ENCODE measurements at regions not wholly inside any gene's neighbourhood (a gene's known extent, or its start where the extent isn't known, plus 50 kb on each side); places are given as distances from the start of the nearest gene placed in this dataset.
A peak's percentile ranks its signal among the peaks of the same experiment; 100 is the strongest.

DNA sequence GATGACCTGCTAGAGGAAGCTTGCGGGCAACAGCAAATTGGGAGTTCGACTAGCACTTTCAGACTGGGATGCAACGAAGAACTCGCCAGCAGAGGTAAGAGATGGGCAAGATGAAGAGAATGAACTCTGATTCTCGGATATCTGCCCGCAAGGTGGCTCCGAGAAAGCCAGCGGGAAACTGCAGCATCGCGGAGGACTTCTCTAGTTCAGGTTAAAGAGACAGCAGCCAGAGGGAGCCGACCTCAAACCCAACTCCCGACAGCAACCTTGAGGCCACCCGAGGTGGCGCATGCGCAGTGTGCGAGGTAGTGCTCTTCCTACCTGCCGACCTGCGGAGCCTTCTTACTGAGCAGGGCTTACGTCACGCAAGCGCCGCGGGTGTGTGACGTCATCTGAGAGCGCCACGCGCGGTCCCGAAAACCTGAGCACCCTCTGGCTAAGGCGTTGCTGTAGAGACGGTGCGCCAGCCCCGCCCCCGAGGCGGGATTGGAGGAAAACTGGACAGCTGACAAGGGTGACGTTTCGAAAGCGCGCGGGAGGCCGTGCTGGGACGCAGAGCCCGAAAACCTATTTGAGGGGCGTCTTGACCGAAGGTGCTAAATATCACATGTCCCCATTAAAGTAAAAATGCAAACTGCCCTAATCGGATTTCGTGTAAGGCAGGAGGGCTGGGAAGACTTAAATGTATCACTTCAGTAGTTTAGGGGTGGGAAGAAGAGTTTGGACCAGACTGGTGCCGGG, 110.5 kb upstream of the SLC25A33 start (continued):
- TF ChIP-seq KDM5B (CRISPR knock-in tag; IDR thresholded peaks at IDR 0.05; ENCODE audit: borderline replicate concordance), result peak; percentile 55; the same call in 1 of the 2 replicates
- TF ChIP-seq RFX3 (CRISPR knock-in tag; IDR thresholded peaks at IDR 0.05), result peak; percentile 76
- no peak for TF ChIP-seq HHEX (CRISPR knock-in tag; IDR thresholded peaks at IDR 0.05)
- no peak for TF ChIP-seq HOXA9 (CRISPR knock-in tag; IDR thresholded peaks at IDR 0.05; ENCODE audit: borderline replicate concordance)
- no peak for TF ChIP-seq KLF15 (CRISPR knock-in tag; IDR thresholded peaks at IDR 0.05; ENCODE audit: borderline replicate concordance)
- TF ChIP-seq ZNF749 (CRISPR knock-in tag; IDR thresholded peaks at IDR 0.05; ENCODE audit: borderline replicate concordance), result no peak
- peak; percentile 86; the same call in 1 of the 2 replicates for TF ChIP-seq RFX5 (IDR thresholded peaks at IDR 0.05; ENCODE audit: low read depth, low read length)
- TF ChIP-seq, protein P1, sequence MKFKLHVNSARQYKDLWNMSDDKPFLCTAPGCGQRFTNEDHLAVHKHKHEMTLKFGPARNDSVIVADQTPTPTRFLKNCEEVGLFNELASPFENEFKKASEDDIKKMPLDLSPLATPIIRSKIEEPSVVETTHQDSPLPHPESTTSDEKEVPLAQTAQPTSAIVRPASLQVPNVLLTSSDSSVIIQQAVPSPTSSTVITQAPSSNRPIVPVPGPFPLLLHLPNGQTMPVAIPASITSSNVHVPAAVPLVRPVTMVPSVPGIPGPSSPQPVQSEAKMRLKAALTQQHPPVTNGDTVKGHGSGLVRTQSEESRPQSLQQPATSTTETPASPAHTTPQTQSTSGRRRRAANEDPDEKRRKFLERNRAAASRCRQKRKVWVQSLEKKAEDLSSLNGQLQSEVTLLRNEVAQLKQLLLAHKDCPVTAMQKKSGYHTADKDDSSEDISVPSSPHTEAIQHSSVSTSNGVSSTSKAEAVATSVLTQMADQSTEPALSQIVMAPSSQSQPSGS (CRISPR knock-in tag; IDR thresholded peaks at IDR 0.05), result peak; percentile 97
- no peak for TF ChIP-seq SMAD1 (CRISPR knock-in tag; IDR thresholded peaks at IDR 0.05; ENCODE audit: borderline replicate concordance, low read depth)
- no peak for TF ChIP-seq CHD4 (IDR thresholded peaks at IDR 0.05; ENCODE audit: borderline replicate concordance, low read length)
- peak; percentile 35; the same call in 1 of the 2 replicates for TF ChIP-seq SOX5 (CRISPR knock-in tag; IDR thresholded peaks at IDR 0.05; ENCODE audit: borderline replicate concordance)
- peak; percentile 98 for TF ChIP-seq POGZ (CRISPR knock-in tag; IDR thresholded peaks at IDR 0.05)
- no peak for TF ChIP-seq DNMT1 (CRISPR knock-in tag; IDR thresholded peaks at IDR 0.05)
- TF ChIP-seq ZNF510 (CRISPR knock-in tag; IDR thresholded peaks at IDR 0.05; ENCODE audit: low read depth), result no peak; the same call in 1 of the 2 replicates
- peak; percentile 43; the same call in 1 of the 2 replicates for TF ChIP-seq ZNF12 (CRISPR knock-in tag; IDR thresholded peaks at IDR 0.05)
- no peak for TF ChIP-seq ZNF782 (CRISPR knock-in tag; IDR thresholded peaks at IDR 0.05; ENCODE audit: borderline replicate concordance)
- no peak for TF ChIP-seq GABPA (IDR thresholded peaks at IDR 0.05; ENCODE audit: low read depth, low read length)
- peak; percentile 1; the same call in 1 of the 2 replicates for TF ChIP-seq GABPA (CRISPR knock-in tag; IDR thresholded peaks at IDR 0.05; ENCODE audit: low read depth)
- TF ChIP-seq SIN3B (IDR thresholded peaks at IDR 0.05; ENCODE audit: low read length), result peak; percentile 86
- TF ChIP-seq ZNF230 (CRISPR knock-in tag; IDR thresholded peaks at IDR 0.05), result no peak
- no peak for TF ChIP-seq CBX2 (IDR thresholded peaks at IDR 0.05; ENCODE audit: low read depth, low read length)
- no peak for TF ChIP-seq CBX2 (CRISPR knock-in tag; IDR thresholded peaks at IDR 0.05; ENCODE audit: low read depth)
- TF ChIP-seq MLLT10 (CRISPR knock-in tag; IDR thresholded peaks at IDR 0.05), result no peak
- TF ChIP-seq SMARCC2 (IDR thresholded peaks at IDR 0.05), result peak; percentile 66; the same call in 1 of the 2 replicates
- TF ChIP-seq ZNF616 (CRISPR knock-in tag; IDR thresholded peaks at IDR 0.05; ENCODE audit: low read depth), result no peak; the same call in 1 of the 2 replicates
- TF ChIP-seq SOX6 (IDR thresholded peaks at IDR 0.05), result no peak
- TF ChIP-seq SOX6 (CRISPR knock-in tag; IDR thresholded peaks at IDR 0.05), result peak; percentile 76; the same call in 1 of the 2 replicates
- TF ChIP-seq ZKSCAN1 (IDR thresholded peaks at IDR 0.05; ENCODE audit: low read length), result peak; percentile 36; the same call in 1 of the 2 replicates
- TF ChIP-seq ARHGAP35 (CRISPR knock-in tag; IDR thresholded peaks at IDR 0.05; ENCODE audit: borderline replicate concordance), result 0 out of 2 replicates have a peak, but pooled peaks have one; percentile 54
- TF ChIP-seq ZNF549 (CRISPR knock-in tag; IDR thresholded peaks at IDR 0.05), result no peak
- no peak for TF ChIP-seq ISX (CRISPR knock-in tag; conservative IDR thresholded peaks at IDR 0.05)
- TF ChIP-seq ZNF558 (CRISPR knock-in tag; IDR thresholded peaks at IDR 0.05; ENCODE audit: borderline replicate concordance), result no peak
- TF ChIP-seq HNRNPL (IDR thresholded peaks at IDR 0.05; ENCODE audit: low read depth, low read length), result no peak
- TF ChIP-seq KDM1A (CRISPR knock-in tag; IDR thresholded peaks at IDR 0.05), result no peak; the same call in 1 of the 2 replicates
- TF ChIP-seq GATA4 (IDR thresholded peaks at IDR 0.05; ENCODE audit: borderline replicate concordance, low read depth), result no peak
